ENCODE measurements at regions not wholly inside any gene's neighbourhood (a gene's known extent, or its start where the extent isn't known, plus 50 kb on each side); places are given as distances from the start of the nearest gene placed in this dataset.

- TF ChIP-seq CTCF (IDR thresholded peaks at IDR 0.05) (no peak), POLR2A (IDR thresholded peaks at IDR 0.05) (no peak)
These were observed 113.1 kb downstream of the GATA6 start for GRCh38 chr18:22282311-22283115.
